GM12878 (cell line): ENCODE measurements at regions not wholly inside any gene's neighbourhood (a gene's known extent, or its start where the extent isn't known, plus 50 kb on each side); places are given as distances from the start of the nearest gene placed in this dataset.

Experiments used
- ATAC-seq: fragments of 200-7000 bp; cut with Tn5 transposase; 3 replicates; pipeline ENCODE4 v1.9.1; 2020; ENCODE audit warnings: mild to moderate bottlenecking, moderate library complexity
- BruUV-seq: library from RNA; stranded (reverse); fragments of 400-500 nt; replicated peaks from 2 replicates; lab custom pipeline; 2021; lab: Mats Ljungman, UMichigan
- CTCF ChIA-PET: fragments of 300-600 bp; sonication (Branson Sonifier 250); formaldehyde crosslinking; extraction: SDS; loops from one replicate; lab custom pipeline; 2021; ENCODE audit warnings: inconsistent platforms; lab: Yijun Ruan, JAX
- POLR2A ChIA-PET: fragments of 350-600 bp; formaldehyde crosslinking; extraction: SDS; loops from one replicate; lab custom pipeline; 2021; ENCODE audit warnings: inconsistent platforms; lab: Charles Lee
- RAD21 ChIA-PET: fragments of 300-600 bp; sonication (Branson Sonifier 250); formaldehyde crosslinking; loops from one replicate; lab custom pipeline; 2023; ENCODE audit warnings: antibody characterized with exemption; ENCODE audit not compliant: unreplicated experiment; lab: Charles Lee
- SMC1A ChIA-PET: fragments of 300-600 bp; sonication (Branson Sonifier 250); formaldehyde crosslinking; loops from one replicate; lab custom pipeline; 2023; ENCODE audit not compliant: unreplicated experiment, uncharacterized antibody; lab: Charles Lee
- DNase-seq: peaks from one replicate; pipeline ENCODE4 v3.0.0-alpha.2; 2011; ENCODE audit warnings: low read depth, low spot score
- FAIRE-seq: peaks from 3 replicates; lab custom pipeline; 2011; peaks lifted over from hg19 to GRCh38; lab: Jason Lieb, UNC
- H2AFZ ChIP-seq: 2 replicates; pipeline ENCODE4 v1.6.0; 2011; ENCODE audit warnings: low read depth, low read length, control low read depth; ENCODE audit not compliant: control insufficient read depth
- H3K27ac ChIP-seq: 2 replicates; pipeline ENCODE4 v1.5.1; 2011; ENCODE audit warnings: control low read depth; ENCODE audit not compliant: control insufficient read depth, insufficient read depth
- H3K27me3 ChIP-seq, 2 experiments: replicated peaks in 1 of 2; 2 replicates each; pipeline versions ENCODE4 v1.6.0 to v1.6.1; 2011; ENCODE audit warnings: low read length in 1 of 2; ENCODE audit not compliant: control insufficient read depth in 2 of 2, insufficient read depth in 2 of 2
- H3K36me3 ChIP-seq, 2 experiments: 2 replicates each; pipeline ENCODE4 v1.5.1; 2011; ENCODE audit warnings: low read length in 1 of 2; ENCODE audit not compliant: control insufficient read depth in 2 of 2, insufficient read depth in 2 of 2
- H3K4me1 ChIP-seq: 2 replicates; pipeline ENCODE4 v1.6.1; 2011; ENCODE audit warnings: mild to moderate bottlenecking, low read length, moderate library complexity, mixed read lengths; ENCODE audit not compliant: control insufficient read depth, insufficient read depth
- H3K4me2 ChIP-seq: 2 replicates; pipeline ENCODE4 v1.6.0; 2011; ENCODE audit warnings: control low read depth; ENCODE audit not compliant: control insufficient read depth, insufficient read depth
- H3K4me3 ChIP-seq: fragments of 200-600 bp; sonication (generic); 2 replicates; pipeline ENCODE4 v1.5.1; 2016
- H3K79me2 ChIP-seq: 2 replicates; pipeline ENCODE4 v1.6.0; 2011; ENCODE audit warnings: low read length; ENCODE audit not compliant: control insufficient read depth, insufficient read depth
- H3K9ac ChIP-seq: 2 replicates; pipeline ENCODE4 v1.8.0; 2011; ENCODE audit warnings: low read length, control low read depth, mixed read lengths; ENCODE audit not compliant: control insufficient read depth, insufficient read depth
- H3K9me3 ChIP-seq: replicated peaks from 3 replicates; pipeline ENCODE4 v1.5.1; 2011; ENCODE audit warnings: mild to moderate bottlenecking, low read length; ENCODE audit not compliant: control insufficient read depth, insufficient read depth
- H4K20me1 ChIP-seq: 2 replicates; pipeline ENCODE4 v1.6.0; 2011; ENCODE audit not compliant: control insufficient read depth, insufficient read depth
- CREM ChIP-seq: IDR thresholded peaks from 2 replicates; pipeline ENCODE4 v1.6.1; 2014; ENCODE audit warnings: antibody characterized with exemption, low read depth
- IKZF1 ChIP-seq: fragments of 450-650 bp; conservative IDR thresholded peaks from 2 replicates; pipeline ENCODE4 v1.6.1; 2017; ENCODE audit warnings: antibody characterized with exemption, mild to moderate bottlenecking
- MYC ChIP-seq: IDR thresholded peaks from 2 replicates; pipeline ENCODE4 v1.6.1; 2011; ENCODE audit warnings: mild to moderate bottlenecking, low read length, moderate library complexity, inconsistent platforms; ENCODE audit not compliant: insufficient read depth, insufficient replicate concordance, insufficient read length, severe bottlenecking
- NR2C2 ChIP-seq: IDR thresholded peaks from 2 replicates; pipeline ENCODE4 v1.6.1; 2011; ENCODE audit warnings: borderline replicate concordance, low read depth; ENCODE audit not compliant: control insufficient read depth, insufficient read length
- RAD51 ChIP-seq: fragments of 450-650 bp; IDR thresholded peaks from 2 replicates; pipeline ENCODE4 v1.6.1; 2016; ENCODE audit warnings: moderate library complexity, mild to moderate bottlenecking, inconsistent platforms
- ZNF217 ChIP-seq: fragments of 450-650 bp; IDR thresholded peaks from 2 replicates; pipeline ENCODE4 v1.6.1; 2017; ENCODE audit warnings: antibody characterized with exemption, mild to moderate bottlenecking
- WGBS: methylation state at CpG from one replicate; pipeline ENCODE4 v1.1.6; 2016; ENCODE audit warnings: low lambda C conversion rate; ENCODE audit not compliant: insufficient replicate concordance, insufficient coverage; ENCODE audit errors: missing lambda C conversion rate; 5-methylcytosine and 5-hydroxymethylcytosine counted together
- in situ Hi-C: fragments of 300-500 bp; cut with MboI; formaldehyde crosslinking; loops from 9 replicates; pipeline ENCODE4 v1.14.3; 2018; ENCODE audit warnings: mixed read lengths
- intact Hi-C: fragments of 100-400 bp; cut with micrococcal nuclease; formaldehyde crosslinking; loops from one replicate; pipeline ENCODE4 v1.14.2; 2022; ENCODE audit not compliant: unreplicated experiment
- TF ChIP-seq, protein P1 (sequence below): fragments of 450-650 bp; IDR thresholded peaks from 2 replicates; pipeline ENCODE4 v1.6.1; 2014; ENCODE audit warnings: mild to moderate bottlenecking

DNA sequence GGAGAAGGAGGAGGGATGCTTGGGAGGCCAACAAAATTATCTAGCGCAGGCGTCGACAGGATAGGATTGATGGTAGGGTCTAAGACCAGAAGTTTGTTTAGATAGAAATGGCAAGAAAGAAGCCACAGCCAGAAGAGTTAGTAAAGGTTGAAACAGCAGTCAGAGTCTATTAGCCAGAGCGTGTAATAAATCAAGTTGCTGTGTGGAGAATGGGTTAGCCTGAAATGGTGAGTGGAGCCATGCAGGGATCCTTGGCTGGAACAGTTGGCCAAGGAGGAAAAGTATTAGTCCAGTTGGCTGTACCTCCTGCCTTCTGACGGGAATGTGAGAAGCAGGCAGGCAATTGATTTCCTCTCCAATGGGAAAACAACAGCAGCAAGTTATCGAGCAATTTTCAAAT lies 190.7 kb upstream of the CCDC68 start (continued):
- no peak for TF ChIP-seq NR2C2

DNA sequence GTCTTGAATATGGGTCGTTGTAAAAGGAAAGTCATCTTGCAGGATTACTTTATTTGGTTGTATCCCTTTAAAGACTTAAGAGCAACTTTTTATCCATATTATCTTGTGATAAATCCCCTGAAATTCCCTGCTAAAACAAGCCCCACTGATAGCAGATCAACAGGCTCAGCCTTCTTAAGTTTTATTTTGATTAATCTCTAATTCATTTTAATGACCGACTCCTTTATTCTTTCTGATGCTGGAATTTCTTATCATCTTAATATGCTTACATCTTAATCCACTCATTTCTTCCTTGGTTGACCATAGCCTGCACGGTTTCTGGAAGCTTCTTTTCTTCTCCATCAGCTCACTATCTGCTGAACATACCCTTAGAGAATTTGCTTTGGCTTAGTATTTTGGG lies 188.5 kb upstream of the CCDC68 start:
- in situ Hi-C loops: no loop called here
- WGBS: 7% methylated on average over 3 of the region's 3 CpGs
- no peak overlapping the region for H3K9ac ChIP-seq
- no peak for TF ChIP-seq IKZF1
- TF ChIP-seq CREM: no peak
- no peak for TF ChIP-seq ZNF217
- TF ChIP-seq RAD51: no peak
- no peak for TF ChIP-seq MYC
- TF ChIP-seq, protein P1, sequence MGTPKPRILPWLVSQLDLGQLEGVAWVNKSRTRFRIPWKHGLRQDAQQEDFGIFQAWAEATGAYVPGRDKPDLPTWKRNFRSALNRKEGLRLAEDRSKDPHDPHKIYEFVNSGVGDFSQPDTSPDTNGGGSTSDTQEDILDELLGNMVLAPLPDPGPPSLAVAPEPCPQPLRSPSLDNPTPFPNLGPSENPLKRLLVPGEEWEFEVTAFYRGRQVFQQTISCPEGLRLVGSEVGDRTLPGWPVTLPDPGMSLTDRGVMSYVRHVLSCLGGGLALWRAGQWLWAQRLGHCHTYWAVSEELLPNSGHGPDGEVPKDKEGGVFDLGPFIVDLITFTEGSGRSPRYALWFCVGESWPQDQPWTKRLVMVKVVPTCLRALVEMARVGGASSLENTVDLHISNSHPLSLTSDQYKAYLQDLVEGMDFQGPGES: no peak
- TF ChIP-seq, all 136 proteins: peak for 0
- no peaks in the 10 kb centered on the region; the same call in 2 of the 3 replicates for H3K9me3 ChIP-seq
- no peak for ATAC-seq
- FAIRE-seq: no peak
- H2AFZ ChIP-seq: no peak overlapping the region
- H3K27me3 ChIP-seq: no peaks in the 10 kb centered on the region
- H3K36me3 ChIP-seq: no peaks in the 10 kb centered on the region
- intact Hi-C loops: no loop called here
- ChIA-PET CTCF (interaction anchor here (1.2 kb wide), 1 partner anchor 87 kb away, joined by 4 read pairs; no protein-coding TSS in a partner anchor), RAD21 (no interaction called here), SMC1A (interaction anchor here (1.5 kb wide), 1 partner anchor 12 kb away, joined by 4 read pairs; no protein-coding TSS in a partner anchor), POLR2A (no interaction called here)
- no peak overlapping the region for H3K27ac ChIP-seq
- H3K4me1 ChIP-seq: no peaks in the 10 kb centered on the region
- no TSS peak for BruUV-seq
- H3K4me3 ChIP-seq: no peak overlapping the region
- no peaks in the 10 kb centered on the region for H3K79me2 ChIP-seq
- DNase-seq: no peak
- H4K20me1 ChIP-seq: no peaks in the 10 kb centered on the region
- H3K4me2 ChIP-seq: no peak overlapping the region
